ENCODE measurements at regions not wholly inside any gene's neighbourhood (a gene's known extent, or its start where the extent isn't known, plus 50 kb on each side); places are given as distances from the start of the nearest gene placed in this dataset.

DNA sequence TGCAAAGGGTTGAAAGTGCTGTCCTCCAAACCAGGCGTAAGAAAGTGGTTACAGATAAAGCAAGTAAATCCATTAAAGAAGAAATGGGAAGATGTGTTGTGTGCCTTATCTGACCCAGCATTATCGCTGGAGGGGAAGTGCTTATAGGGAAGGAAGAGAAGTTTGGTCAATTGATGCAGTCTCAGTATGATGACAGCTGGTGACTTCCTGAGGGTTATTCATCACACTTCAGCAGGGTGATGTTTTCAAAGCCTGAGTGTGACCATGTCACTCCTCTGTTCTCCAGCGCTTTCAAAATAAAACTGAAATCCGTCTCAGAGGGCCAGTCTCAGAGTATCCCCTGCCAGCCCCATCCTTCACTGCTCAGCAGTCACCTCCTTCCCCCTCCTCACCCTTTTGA, 505.4 kb upstream of the RBFOX1 start:
- TF ChIP-seq, protein P1, sequence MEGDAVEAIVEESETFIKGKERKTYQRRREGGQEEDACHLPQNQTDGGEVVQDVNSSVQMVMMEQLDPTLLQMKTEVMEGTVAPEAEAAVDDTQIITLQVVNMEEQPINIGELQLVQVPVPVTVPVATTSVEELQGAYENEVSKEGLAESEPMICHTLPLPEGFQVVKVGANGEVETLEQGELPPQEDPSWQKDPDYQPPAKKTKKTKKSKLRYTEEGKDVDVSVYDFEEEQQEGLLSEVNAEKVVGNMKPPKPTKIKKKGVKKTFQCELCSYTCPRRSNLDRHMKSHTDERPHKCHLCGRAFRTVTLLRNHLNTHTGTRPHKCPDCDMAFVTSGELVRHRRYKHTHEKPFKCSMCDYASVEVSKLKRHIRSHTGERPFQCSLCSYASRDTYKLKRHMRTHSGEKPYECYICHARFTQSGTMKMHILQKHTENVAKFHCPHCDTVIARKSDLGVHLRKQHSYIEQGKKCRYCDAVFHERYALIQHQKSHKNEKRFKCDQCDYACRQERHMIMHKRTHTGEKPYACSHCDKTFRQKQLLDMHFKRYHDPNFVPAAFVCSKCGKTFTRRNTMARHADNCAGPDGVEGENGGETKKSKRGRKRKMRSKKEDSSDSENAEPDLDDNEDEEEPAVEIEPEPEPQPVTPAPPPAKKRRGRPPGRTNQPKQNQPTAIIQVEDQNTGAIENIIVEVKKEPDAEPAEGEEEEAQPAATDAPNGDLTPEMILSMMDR (IDR thresholded peaks at IDR 0.05): no peak
- TF ChIP-seq POLR2AphosphoS5 (IDR thresholded peaks at IDR 0.05): no peak
- TF ChIP-seq POLR2A (IDR thresholded peaks at IDR 0.05): no peak
